ENCODE measurements at regions not wholly inside any gene's neighbourhood (a gene's known extent, or its start where the extent isn't known, plus 50 kb on each side); places are given as distances from the start of the nearest gene placed in this dataset.

- no peak for DNase-seq
Measured at GRCh38 chr21:38880577-38880966, 74.8 kb downstream of the ETS2 start.

- no peak for DNase-seq
Measured at GRCh38 chr21:38879912-38880576, 74.3 kb downstream of the ETS2 start.

GRCh38 chr21:38878379-38879179 lies 72.8 kb downstream of the ETS2 start:
- DNase-seq = no peak

GRCh38 chr21:38875694-38876492 lies 70.2 kb downstream of the ETS2 start:
- no peak for DNase-seq
